NCI-H510A treated with DMSO at 0.1 percent for 48 hours (cell line): ENCODE measurements at regions not wholly inside any gene's neighbourhood (a gene's known extent, or its start where the extent isn't known, plus 50 kb on each side); places are given as distances from the start of the nearest gene placed in this dataset.
A peak's percentile ranks its signal among the peaks of the same experiment; 100 is the strongest.
"Not testable (repeated sequence)": the region's sequence is repeated elsewhere in the genome, so short reads cannot be mapped to it uniquely, and the experiment has no call there.

Experiments used
- DNase-seq: peaks from one replicate; lab custom pipeline; 2025; lab: John Stamatoyannopoulos, UW

DNA sequence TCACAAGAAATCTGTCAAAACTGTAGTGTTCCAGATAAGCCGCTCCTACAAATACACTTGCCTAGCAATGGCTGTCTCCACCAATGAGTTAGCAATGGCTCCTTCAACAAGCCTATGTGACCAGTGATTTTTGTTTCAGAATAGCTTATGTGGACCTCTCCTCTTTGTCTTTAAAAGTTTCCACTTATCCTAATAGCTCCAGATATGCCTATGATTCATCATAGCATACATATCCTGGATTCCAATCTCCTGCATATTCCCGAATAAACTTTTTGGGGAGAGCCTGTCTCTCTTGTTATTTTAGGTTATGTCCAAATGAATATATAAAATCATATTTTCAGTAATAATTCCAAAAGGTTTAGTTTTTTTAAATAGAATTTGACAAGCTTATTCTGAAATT lies 510.6 kb downstream of the ARL4A start:
- no peak for DNase-seq

GRCh38 chr7:13198727-13199126 lies 511.3 kb downstream of the ARL4A start:
- no peak for DNase-seq

GRCh38 chr7:13201628-13202027 lies 514.2 kb downstream of the ARL4A start:
- DNase-seq = no peak

GRCh38 chr7:13217768-13218167 lies 530.3 kb downstream of the ARL4A start:
- DNase-seq = no peak

- DNase-seq = no peak
Observed at GRCh38 chr7:13225068-13225467, 537.6 kb downstream of the ARL4A start.

- no peak for DNase-seq
Observed at GRCh38 chr7:13226385-13226784, 539.0 kb downstream of the ARL4A start.

GRCh38 chr7:13231216-13231615 lies 543.8 kb downstream of the ARL4A start:
- DNase-seq = no peak

DNA sequence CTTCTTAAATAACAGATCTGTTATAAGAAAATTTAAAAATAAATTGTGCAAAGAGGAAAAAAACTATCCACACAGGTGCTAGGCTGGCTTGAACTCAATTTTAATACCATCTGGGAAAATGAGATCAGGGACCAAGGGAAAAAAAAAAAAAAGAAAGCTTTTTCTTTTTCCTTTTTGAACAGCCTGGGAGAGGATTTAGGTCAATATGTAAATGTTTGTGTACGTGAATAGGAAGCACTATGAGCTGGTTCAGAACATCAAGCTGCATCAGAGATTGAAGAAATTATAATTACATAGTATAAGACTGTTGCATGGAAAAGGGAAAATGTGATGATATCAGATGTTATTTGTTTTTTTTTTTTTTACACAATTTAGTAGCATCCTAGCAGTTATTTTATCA lies 548.0 kb downstream of the ARL4A start:
- DNase-seq = no peak

DNA sequence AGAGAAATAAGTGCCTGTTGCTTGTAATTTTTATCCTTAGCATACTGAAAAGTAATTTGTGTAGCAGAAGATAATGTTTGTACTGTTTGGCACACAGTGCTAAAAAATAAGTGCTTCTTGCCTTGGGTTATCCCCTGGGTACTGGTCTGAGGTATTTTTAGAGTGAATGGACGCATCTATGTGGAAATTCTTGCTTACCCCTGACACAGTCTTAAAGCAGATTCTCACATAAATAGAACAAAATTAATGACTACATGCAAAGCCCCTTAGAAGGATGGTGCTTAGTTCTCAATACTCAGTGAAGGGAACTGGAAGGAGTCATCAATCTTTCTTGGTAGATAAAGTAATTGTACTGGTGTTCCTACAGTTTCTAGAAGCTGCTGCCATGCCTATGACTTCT lies 548.6 kb downstream of the ARL4A start:
- DNase-seq = no peak

GRCh38 chr7:13240349-13240748 lies 552.9 kb downstream of the ARL4A start:
- DNase-seq = no peak

GRCh38 chr7:13241416-13241815 lies 554.0 kb downstream of the ARL4A start:
- no peak for DNase-seq

DNA sequence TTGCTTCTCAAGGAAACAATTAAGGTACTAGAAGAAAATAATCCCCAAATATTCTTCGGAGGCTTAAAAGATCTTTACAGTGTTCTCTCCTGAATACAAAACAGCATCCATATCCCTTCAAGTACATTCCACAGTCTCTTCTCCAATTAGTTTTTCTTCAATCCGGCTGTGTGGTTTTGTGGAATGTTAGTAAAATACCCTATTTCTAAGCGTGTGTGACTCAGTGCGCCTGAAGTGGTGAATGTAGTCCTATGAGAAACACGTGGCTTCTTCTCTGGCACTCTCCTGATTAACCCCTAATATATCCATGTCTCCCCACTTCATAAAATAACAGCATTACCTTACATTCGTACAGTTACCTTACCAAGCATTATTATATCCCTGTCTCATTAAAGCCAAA lies 570.2 kb downstream of the ARL4A start:
- DNase-seq = no peak

- no peak for DNase-seq
Observed at GRCh38 chr7:13258386-13258785, 571.0 kb downstream of the ARL4A start.

GRCh38 chr7:13259930-13260329 lies 572.5 kb downstream of the ARL4A start:
- no peak for DNase-seq

DNA sequence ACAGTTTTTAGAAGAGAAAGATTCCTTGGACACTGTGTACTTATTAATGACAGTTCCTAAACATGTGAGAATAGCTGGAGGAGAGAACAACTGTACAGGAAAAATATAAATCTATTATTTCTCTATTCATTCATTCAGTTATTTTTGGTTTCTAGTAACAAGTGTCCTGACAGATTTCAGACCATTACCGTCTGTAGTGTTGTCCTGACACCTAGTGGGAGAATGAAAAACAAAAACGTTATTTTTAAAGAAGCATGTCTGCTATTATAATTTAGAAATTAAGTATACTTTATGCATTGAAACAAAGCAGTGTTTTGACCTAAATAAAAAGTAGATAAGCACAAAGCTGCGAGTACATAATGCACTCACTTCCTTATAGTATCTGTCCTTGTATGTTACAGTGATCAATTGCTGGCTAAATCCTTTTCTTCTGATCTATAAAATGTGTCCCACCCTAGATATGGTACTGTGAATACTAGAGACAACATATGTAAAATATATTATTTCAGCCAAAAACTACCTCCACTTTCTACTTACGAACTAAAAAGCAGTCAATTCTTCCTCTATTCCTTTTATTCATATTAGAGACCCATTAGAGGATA lies 575.6 kb downstream of the ARL4A start:
- DNase-seq = peak; percentile 43

DNA sequence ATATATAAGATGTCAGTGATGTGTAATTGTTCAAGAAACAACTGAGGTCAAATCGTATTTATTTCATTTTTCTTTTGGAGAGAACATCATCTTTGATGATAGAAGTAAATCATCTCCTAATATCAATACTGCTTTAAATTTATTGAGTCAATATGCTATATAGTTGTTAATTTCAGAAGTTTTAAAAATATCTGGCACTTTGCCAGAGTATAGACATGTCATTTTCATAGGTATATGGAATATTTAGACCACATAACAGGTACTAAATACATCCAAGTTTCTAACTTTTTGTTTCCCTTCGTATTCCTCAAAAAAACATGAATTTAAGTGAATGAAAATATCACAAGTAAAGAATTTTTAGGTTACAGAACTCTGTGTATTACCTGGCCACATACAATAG lies 577.8 kb downstream of the ARL4A start:
- DNase-seq = no peak

DNA sequence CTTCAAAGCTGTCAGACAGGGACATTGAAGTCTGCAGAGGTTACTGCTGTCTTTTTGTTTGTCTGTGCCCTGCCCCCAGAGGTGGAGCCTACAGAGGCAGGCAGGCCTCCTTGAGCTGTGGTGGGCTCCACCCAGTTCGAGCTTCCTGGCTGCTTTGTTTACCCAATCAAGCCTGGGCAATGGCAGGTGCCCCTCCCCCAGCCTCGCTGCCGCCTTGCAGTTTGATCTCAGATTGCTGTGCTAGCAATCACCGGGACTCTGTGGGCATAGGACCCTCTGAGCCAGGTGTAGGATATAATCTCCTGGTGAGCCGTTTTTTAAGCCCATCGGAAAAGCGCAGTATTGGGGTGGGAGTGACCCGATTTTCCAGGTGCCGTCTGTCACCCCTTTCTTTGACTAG lies 586.8 kb downstream of the ARL4A start:
- DNase-seq = not testable (repeated sequence)

GRCh38 chr7:13276977-13277376 lies 589.5 kb downstream of the ARL4A start:
- DNase-seq = no peak

DNA sequence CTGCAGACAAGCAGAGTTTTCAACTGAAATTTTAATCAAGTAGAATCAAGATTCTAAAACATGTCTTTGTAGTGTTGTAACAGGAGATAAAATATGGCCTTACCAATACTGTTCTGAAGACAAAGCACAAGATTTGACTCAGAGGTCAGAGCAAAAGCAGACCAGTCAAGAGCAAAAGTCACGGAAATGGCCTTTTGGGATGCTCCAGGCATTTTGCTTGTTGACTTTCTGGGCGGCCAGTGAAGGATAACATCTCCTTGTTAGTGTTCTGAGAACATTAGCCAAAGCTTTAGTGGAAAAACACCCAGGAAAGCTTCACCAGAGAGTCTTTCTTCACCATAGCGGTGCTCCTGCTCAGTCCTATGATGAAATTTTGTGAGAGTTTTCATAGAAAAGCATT lies 590.6 kb downstream of the ARL4A start:
- DNase-seq = no peak

DNA sequence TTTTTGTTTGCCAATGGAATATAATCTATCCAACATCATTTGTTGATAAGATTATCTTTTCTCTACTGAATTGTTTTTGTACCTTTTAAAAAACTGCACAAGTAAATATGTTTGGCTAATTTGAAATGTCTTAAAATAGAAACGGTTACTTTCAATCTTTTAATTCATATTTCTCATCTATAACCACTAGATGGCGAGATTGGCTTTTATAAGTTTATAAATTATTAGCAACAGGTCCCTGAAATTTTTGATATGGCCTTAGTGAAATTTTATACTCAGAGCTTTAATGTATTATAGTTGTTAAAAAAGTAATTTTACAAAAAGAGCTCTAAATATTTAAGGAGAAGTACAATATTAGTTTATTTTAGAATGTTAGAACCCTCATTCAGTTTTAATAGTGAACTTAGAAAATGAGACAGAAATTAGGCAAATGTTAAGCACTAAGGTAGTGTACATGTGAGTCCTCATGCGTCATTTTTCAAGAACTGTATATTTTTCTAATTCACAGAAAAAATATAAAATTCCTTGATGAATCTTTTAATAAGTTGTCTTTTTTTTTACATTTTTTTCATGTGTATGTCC lies 592.5 kb downstream of the ARL4A start:
- peak; percentile 72 for DNase-seq

GRCh38 chr7:13282377-13282980 lies 595.0 kb downstream of the ARL4A start:
- DNase-seq = peak; percentile 32

- no peak for DNase-seq
Observed at GRCh38 chr7:13286916-13287315, 599.5 kb downstream of the ARL4A start.

- DNase-seq = no peak
Observed at GRCh38 chr7:13288516-13288915, 601.1 kb downstream of the ARL4A start.

- DNase-seq = no peak
Observed at GRCh38 chr7:13290975-13291374, 603.5 kb downstream of the ARL4A start.
